IPS DF 4.7 (cell line): ENCODE measurements at regions not wholly inside any gene's neighbourhood (a gene's known extent, or its start where the extent isn't known, plus 50 kb on each side); places are given as distances from the start of the nearest gene placed in this dataset.
"Not testable (repeated sequence)": the region's sequence is repeated elsewhere in the genome, so short reads cannot be mapped to it uniquely, and the experiment has no call there.

Experiments
- DNase-seq: peaks from one replicate; pipeline ENCODE4 v3.0.0-alpha.2; 2013; ENCODE audit warnings: low spot score; ENCODE audit errors: extremely low read depth

GRCh38 chr2:111287646-111288568 is 167.2 kb downstream of the BCL2L11 start:
- peak; percentile 56 for DNase-seq

DNA sequence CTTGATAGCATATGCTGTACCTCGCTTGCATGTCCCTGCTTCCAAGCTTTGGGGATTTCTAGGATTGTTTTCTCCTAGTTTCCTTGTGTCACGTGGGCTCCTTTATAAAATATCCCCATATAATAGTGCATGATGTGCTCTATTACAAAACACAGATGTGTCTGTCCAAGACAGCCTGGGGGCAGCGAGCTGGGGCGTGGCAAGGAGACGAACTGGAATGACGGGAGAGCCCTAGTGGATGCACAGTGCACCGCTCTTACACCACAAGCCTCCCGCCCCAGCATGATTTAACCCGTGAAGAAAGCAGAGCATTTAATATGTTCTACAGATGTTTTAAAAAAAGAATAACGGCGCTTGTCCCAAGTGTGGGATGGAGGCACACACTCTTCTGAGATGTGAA is 169.7 kb downstream of the BCL2L11 start:
- DNase-seq: not testable (repeated sequence)

DNA sequence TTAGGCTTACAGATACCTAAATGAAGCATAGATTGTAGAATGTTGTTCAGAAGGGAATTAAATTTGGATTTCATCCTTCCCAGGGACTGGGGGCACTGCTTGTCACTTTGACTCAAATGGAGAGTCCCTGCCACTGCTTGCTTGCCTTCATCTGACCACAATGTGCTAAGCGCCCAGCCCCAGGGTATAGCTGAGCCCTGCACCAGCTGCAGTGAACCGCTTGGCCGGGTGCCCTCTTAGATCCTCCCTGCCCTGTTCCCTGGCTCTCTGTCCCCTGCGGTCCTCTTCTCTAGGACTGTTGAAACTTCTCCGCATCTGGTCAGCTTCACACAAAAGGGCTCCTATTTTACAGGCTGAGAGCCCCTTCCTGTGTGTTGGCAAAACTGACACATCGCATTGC is 170.9 kb downstream of the BCL2L11 start:
- DNase-seq: not testable (repeated sequence)

GRCh38 chr2:111292232-111292968 is 171.7 kb downstream of the BCL2L11 start:
- DNase-seq: not testable (repeated sequence)

GRCh38 chr2:111294699-111295098 is 174.0 kb downstream of the BCL2L11 start:
- DNase-seq: not testable (repeated sequence)

DNA sequence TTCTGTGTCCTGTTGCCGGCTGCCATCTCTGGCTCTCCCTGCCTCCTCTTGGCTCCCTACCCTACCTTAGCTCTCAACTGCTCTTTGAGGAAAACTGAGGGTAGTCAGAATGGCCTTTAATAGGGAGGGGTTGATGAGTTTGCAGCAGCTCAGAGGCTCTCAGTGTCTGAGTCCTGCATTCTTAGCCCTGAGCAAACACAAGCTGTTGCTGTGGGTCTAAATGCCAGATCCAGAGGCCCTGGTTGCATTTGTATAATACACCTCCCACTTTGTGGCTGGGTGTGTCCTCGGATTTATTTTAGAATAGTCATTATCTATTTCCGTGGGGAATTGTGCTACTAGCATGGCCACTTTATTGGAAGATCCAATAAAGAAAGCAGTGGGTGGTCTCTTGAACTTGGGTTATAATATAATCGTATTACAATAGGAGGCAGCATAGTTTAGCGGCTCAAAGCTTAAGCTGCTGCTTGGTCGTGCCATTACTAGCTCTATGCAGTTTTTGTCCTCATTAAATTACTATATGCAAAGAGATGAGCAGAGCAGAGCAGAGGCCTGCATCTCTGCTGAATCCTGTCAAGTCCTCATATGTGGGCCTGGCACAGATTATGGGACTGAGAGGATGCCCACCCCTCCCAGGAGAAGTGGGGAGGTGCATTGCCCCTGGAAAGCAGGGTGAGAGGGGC is 175.5 kb downstream of the BCL2L11 start:
- DNase-seq: not testable (repeated sequence)

DNA sequence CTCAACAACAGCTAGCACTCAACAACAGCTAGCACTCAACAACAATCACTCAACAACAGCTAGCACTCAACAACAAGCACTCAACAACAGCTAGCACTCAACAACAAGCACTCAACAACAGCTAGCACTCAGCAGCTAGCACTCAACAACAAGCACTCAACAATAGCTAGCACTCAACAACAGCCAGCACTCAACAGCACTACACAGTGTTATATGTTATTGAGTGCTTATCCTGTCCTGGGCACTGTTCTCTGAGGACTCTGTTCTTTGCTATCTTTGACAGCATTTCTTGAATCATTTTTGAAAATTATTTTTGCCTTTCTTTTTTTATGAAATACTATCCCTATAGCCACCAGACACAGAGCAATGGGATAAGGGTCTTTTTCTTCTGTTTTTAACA is 176.4 kb downstream of the BCL2L11 start:
- DNase-seq: not testable (repeated sequence)

- not testable (repeated sequence) for DNase-seq
Measured at GRCh38 chr2:111298927-111299326, 178.2 kb downstream of the BCL2L11 start.

- DNase-seq: not testable (repeated sequence)
Measured at GRCh38 chr2:111299635-111300034, 178.9 kb downstream of the BCL2L11 start.

DNA sequence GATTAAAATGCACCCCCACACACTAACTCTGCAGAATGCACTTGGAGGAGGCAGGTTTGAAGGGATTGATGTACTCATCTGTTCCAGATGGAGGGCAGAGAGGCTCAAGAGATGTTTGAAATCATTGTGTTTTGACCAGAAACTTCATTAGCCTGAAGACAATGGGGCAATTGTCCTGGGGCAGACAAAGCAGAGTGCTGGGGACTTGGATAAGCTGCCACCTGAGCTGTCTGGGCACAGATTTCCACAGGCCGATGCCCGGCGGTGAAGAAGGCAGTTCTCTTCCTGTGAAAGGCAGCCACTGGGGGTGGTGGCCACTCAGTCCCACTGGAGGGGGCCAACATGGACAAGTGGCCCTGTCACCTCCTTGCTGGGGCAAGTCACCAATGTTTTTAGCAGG is 181.0 kb downstream of the BCL2L11 start:
- DNase-seq: not testable (repeated sequence)

GRCh38 chr2:111302397-111303218 is 181.9 kb downstream of the BCL2L11 start:
- DNase-seq: not testable (repeated sequence)

DNA sequence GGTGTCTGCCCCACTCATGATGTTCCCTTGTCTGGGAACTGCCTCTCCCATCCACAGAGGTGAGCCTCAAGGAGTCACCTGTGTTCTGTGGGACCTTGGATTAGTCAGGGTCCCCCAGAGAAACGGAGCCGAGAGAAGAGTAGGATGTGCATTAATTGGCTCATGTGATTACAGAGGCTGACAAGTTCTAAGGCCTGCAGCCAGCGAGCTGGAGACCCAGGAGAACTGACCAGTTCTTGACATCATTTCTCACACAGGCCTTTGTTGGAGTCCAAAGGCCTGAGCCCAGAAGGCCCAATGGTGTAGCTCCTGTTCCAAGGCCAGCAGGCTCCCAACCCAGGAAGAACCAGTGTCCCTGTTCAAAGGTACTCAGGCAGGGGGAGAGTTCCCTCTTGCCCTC is 186.6 kb downstream of the BCL2L11 start:
- DNase-seq: not testable (repeated sequence)

- DNase-seq: not testable (repeated sequence)
Measured at GRCh38 chr2:111309231-111310075, 188.7 kb downstream of the BCL2L11 start.

GRCh38 chr2:111310395-111310794 is 189.7 kb downstream of the BCL2L11 start:
- DNase-seq: not testable (repeated sequence)

- not testable (repeated sequence) for DNase-seq
Measured at GRCh38 chr2:111311568-111311967, 190.9 kb downstream of the BCL2L11 start.

GRCh38 chr2:111312897-111313607 is 192.3 kb downstream of the BCL2L11 start:
- not testable (repeated sequence) for DNase-seq

GRCh38 chr2:111313711-111314110 is 193.0 kb downstream of the BCL2L11 start:
- DNase-seq: not testable (repeated sequence)

GRCh38 chr2:111315188-111315917 is 194.6 kb downstream of the BCL2L11 start:
- DNase-seq: not testable (repeated sequence)
